ENCODE measurements at regions not wholly inside any gene's neighbourhood (a gene's known extent, or its start where the extent isn't known, plus 50 kb on each side); places are given as distances from the start of the nearest gene placed in this dataset.

GRCh38 chr3:882533-882932 is 210.3 kb upstream of the CNTN6 start:
- no peak for DNase-seq (ENCODE audit: low read depth, low spot score)
- no peaks in the 10 kb centered on the region for H4K20me1 ChIP-seq (ENCODE audit: control insufficient read depth, insufficient read depth)
- no peak for TF ChIP-seq CREM (IDR thresholded peaks at IDR 0.05; ENCODE audit: low read depth)
- TF ChIP-seq, protein P1, sequence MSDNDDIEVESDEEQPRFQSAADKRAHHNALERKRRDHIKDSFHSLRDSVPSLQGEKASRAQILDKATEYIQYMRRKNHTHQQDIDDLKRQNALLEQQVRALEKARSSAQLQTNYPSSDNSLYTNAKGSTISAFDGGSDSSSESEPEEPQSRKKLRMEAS (IDR thresholded peaks at IDR 0.05; ENCODE audit: low read depth, low read length): no peak
- no peak for TF ChIP-seq POLR2A (IDR thresholded peaks at IDR 0.05; ENCODE audit: low read depth, low read length)
- no peak for TF ChIP-seq WRNIP1 (IDR thresholded peaks at IDR 0.05; ENCODE audit: borderline replicate concordance, low read depth, low read length)
- TF ChIP-seq EGR1 (IDR thresholded peaks at IDR 0.05; ENCODE audit: borderline replicate concordance in 1 of 2, low read depth in 2 of 2, low read length in 2 of 2): no peak
- no peak for TF ChIP-seq BHLHE40 (IDR thresholded peaks at IDR 0.05; ENCODE audit: borderline replicate concordance in 1 of 2, low read depth in 2 of 2, low read length in 1 of 2)
- no peak for TF ChIP-seq FOS (IDR thresholded peaks at IDR 0.05; ENCODE audit: borderline replicate concordance, extremely low read depth, insufficient read length)
- TF ChIP-seq STAT1 (conservative IDR thresholded peaks at IDR 0.05): no peak
- no peak for TF ChIP-seq POLR2AphosphoS5 (IDR thresholded peaks at IDR 0.05; ENCODE audit: low read length)
- TF ChIP-seq, protein P2, sequence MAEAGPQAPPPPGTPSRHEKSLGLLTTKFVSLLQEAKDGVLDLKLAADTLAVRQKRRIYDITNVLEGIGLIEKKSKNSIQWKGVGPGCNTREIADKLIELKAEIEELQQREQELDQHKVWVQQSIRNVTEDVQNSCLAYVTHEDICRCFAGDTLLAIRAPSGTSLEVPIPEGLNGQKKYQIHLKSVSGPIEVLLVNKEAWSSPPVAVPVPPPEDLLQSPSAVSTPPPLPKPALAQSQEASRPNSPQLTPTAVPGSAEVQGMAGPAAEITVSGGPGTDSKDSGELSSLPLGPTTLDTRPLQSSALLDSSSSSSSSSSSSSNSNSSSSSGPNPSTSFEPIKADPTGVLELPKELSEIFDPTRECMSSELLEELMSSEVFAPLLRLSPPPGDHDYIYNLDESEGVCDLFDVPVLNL (IDR thresholded peaks at IDR 0.05; ENCODE audit: low read depth, low read length): no peak
- no peak for TF ChIP-seq BCL11A (IDR thresholded peaks at IDR 0.05; ENCODE audit: low read depth, low read length)
- no peak for TF ChIP-seq SIN3A (IDR thresholded peaks at IDR 0.05; ENCODE audit: low read depth, low read length)
- no peak for TF ChIP-seq TCF12 (IDR thresholded peaks at IDR 0.05; ENCODE audit: low read depth, low read length)
- no peak for TF ChIP-seq ZNF274 (IDR thresholded peaks at IDR 0.05; ENCODE audit: insufficient read depth, insufficient read length)
- TF ChIP-seq, protein P3, sequence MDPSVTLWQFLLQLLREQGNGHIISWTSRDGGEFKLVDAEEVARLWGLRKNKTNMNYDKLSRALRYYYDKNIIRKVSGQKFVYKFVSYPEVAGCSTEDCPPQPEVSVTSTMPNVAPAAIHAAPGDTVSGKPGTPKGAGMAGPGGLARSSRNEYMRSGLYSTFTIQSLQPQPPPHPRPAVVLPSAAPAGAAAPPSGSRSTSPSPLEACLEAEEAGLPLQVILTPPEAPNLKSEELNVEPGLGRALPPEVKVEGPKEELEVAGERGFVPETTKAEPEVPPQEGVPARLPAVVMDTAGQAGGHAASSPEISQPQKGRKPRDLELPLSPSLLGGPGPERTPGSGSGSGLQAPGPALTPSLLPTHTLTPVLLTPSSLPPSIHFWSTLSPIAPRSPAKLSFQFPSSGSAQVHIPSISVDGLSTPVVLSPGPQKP (IDR thresholded peaks at IDR 0.05; ENCODE audit: low read depth, low read length): no peak
- no peak for TF ChIP-seq NFIC (IDR thresholded peaks at IDR 0.05; ENCODE audit: low read depth, low read length)
- WGBS (ENCODE audit: insufficient coverage, insufficient replicate concordance, low lambda C conversion rate, missing lambda C conversion rate): 2% methylated on average over 3 of the region's 3 CpGs
- FAIRE-seq: no peak
- H3K4me2 ChIP-seq (ENCODE audit: control insufficient read depth, insufficient read depth): no peak overlapping the region
- no peaks in the 10 kb centered on the region for H3K27me3 ChIP-seq (replicated peaks in 1 of 2; ENCODE audit: control insufficient read depth in 2 of 2, insufficient read depth in 2 of 2, low read length in 1 of 2)
- CTCF ChIA-PET: no interaction called here
- H3K9me3 ChIP-seq (replicated peaks; ENCODE audit: control insufficient read depth, insufficient read depth, low read length): no peaks in the 10 kb centered on the region
- SMC1A ChIA-PET (ENCODE audit: uncharacterized antibody, unreplicated experiment): no interaction called here
- RAD21 ChIA-PET (ENCODE audit: unreplicated experiment): no interaction called here
- ATAC-seq: no peak
- POLR2A ChIA-PET: no interaction called here
- no peaks in the 10 kb centered on the region for H3K79me2 ChIP-seq (ENCODE audit: control insufficient read depth, insufficient read depth, low read length)
- intact Hi-C loops (cut with micrococcal nuclease; ENCODE audit: unreplicated experiment): no loop called here
- no TSS peak for BruUV-seq (replicated peaks)
- in situ Hi-C loops (cut with MboI): no loop called here
- H3K36me3 ChIP-seq (ENCODE audit: control insufficient read depth in 2 of 2, insufficient read depth in 2 of 2, low read length in 1 of 2): no peaks in the 10 kb centered on the region
- H3K4me3 ChIP-seq: no peak overlapping the region
- H2AFZ ChIP-seq (ENCODE audit: control insufficient read depth, low read depth, low read length): no peak overlapping the region
- no peaks in the 10 kb centered on the region for H3K4me1 ChIP-seq (ENCODE audit: control insufficient read depth, insufficient read depth, low read length)
- no peak overlapping the region for H3K27ac ChIP-seq (ENCODE audit: control insufficient read depth, insufficient read depth)
- no peak overlapping the region for H3K9ac ChIP-seq (ENCODE audit: control insufficient read depth, insufficient read depth, low read length)

Data from GM12878 (cell line).